ENCODE measurements at regions not wholly inside any gene's neighbourhood (a gene's known extent, or its start where the extent isn't known, plus 50 kb on each side); places are given as distances from the start of the nearest gene placed in this dataset.
A peak's percentile ranks its signal among the peaks of the same experiment; 100 is the strongest.
"Not testable (repeated sequence)": the region's sequence is repeated elsewhere in the genome, so short reads cannot be mapped to it uniquely, and the experiment has no call there.

- Histone ChIP-seq H3K4me1 (ENCODE audit: control insufficient read depth in 3 of 3, insufficient read depth in 2 of 3, low read depth in 1 of 3, low read length in 2 of 3) (no peaks in the 10 kb centered on the region), H3K27ac (ENCODE audit: low read depth in 1 of 3, low read length in 2 of 3) (no peak overlapping the region), H3K9me3 (ENCODE audit: control insufficient read depth in 2 of 2, insufficient read depth in 1 of 2, low read depth in 1 of 2, low read length in 1 of 2) (no peaks in the 10 kb centered on the region), H3K27me3 (ENCODE audit: control insufficient read depth in 3 of 3, insufficient read depth in 3 of 3, low read length in 3 of 3) (no peaks in the 10 kb centered on the region), H3K36me3 (ENCODE audit: control insufficient read depth in 3 of 3, insufficient read depth in 2 of 3, low read depth in 1 of 3, low read length in 3 of 3) (no peaks in the 10 kb centered on the region), H3K4me3 (ENCODE audit: low read depth in 1 of 3, low read length in 3 of 3) (no peak overlapping the region)
- DNase-seq (no peak), FAIRE-seq (no peak)
- 82 to 90% (median 82%) methylated on average over 2 of the region's 2 CpGs for WGBS, 3 donors
These were observed 327.0 kb downstream of the GPD2 start for GRCh38 chr2:156763174-156763573.

GRCh38 chr2:156765043-156765442 lies 328.9 kb downstream of the GPD2 start:
- Histone ChIP-seq H3K36me3 (ENCODE audit: control insufficient read depth in 3 of 3, insufficient read depth in 2 of 3, low read depth in 1 of 3, low read length in 3 of 3) (no peaks in the 10 kb centered on the region), H3K9me3 (ENCODE audit: control insufficient read depth in 2 of 2, insufficient read depth in 1 of 2, low read depth in 1 of 2, low read length in 1 of 2) (no peaks in the 10 kb centered on the region), H3K4me3 (ENCODE audit: low read depth in 1 of 3, low read length in 3 of 3) (no peak overlapping the region), H3K27me3 (ENCODE audit: control insufficient read depth in 3 of 3, insufficient read depth in 3 of 3, low read length in 3 of 3) (no peaks in the 10 kb centered on the region), H3K27ac (ENCODE audit: low read depth in 1 of 3, low read length in 2 of 3) (no peak overlapping the region), H3K4me1 (ENCODE audit: control insufficient read depth in 3 of 3, insufficient read depth in 2 of 3, low read depth in 1 of 3, low read length in 2 of 3) (no peaks in the 10 kb centered on the region)
- FAIRE-seq, result no peak
- 59 to 64% (median 60%) methylated on average over 2 of the region's 2 CpGs for WGBS, 3 donors
- no peak for DNase-seq

- no peaks in the 10 kb centered on the region for H3K27me3 ChIP-seq (ENCODE audit: control insufficient read depth in 3 of 3, insufficient read depth in 3 of 3, low read length in 3 of 3)
- H3K9me3 ChIP-seq (ENCODE audit: control insufficient read depth in 2 of 2, insufficient read depth in 1 of 2, low read depth in 1 of 2, low read length in 1 of 2), result no peaks in the 10 kb centered on the region
- no peak overlapping the region for H3K4me3 ChIP-seq (ENCODE audit: low read depth in 1 of 3, low read length in 3 of 3)
- H3K4me1 ChIP-seq (ENCODE audit: control insufficient read depth in 3 of 3, insufficient read depth in 2 of 3, low read depth in 1 of 3, low read length in 2 of 3), result no peaks in the 10 kb centered on the region
- no peak overlapping the region for H3K27ac ChIP-seq (ENCODE audit: low read depth in 1 of 3, low read length in 2 of 3)
- no peaks in the 10 kb centered on the region for H3K36me3 ChIP-seq (ENCODE audit: control insufficient read depth in 3 of 3, insufficient read depth in 2 of 3, low read depth in 1 of 3, low read length in 3 of 3)
- 75 to 89% (median 80%) methylated on average over 1 of the region's 1 CpG for WGBS, 3 donors
- no peak for FAIRE-seq
- no peak for DNase-seq
These were observed 329.3 kb downstream of the GPD2 start for GRCh38 chr2:156765450-156765849.

GRCh38 chr2:156769802-156770201 lies 333.6 kb downstream of the GPD2 start:
- no peak for FAIRE-seq
- whole genome bisulfite sequencing, 3 donors, result 68 to 80% (median 73%) methylated on average over 1 of the region's 1 CpG

GRCh38 chr2:156778916-156779315 lies 342.7 kb downstream of the GPD2 start:
- no peaks in the 10 kb centered on the region for H3K27me3 ChIP-seq (ENCODE audit: control insufficient read depth in 3 of 3, insufficient read depth in 3 of 3, low read length in 3 of 3)
- 17 to 63% (median 53%) methylated on average over 3 of the region's 3 CpGs for WGBS, 3 donors
- FAIRE-seq, result no peak
- peak overlapping the region in 2 of 3 donors; percentile 20 to 55 for H3K27ac ChIP-seq (ENCODE audit: low read depth in 1 of 3, low read length in 2 of 3)
- H3K4me3 ChIP-seq (ENCODE audit: low read depth in 1 of 3, low read length in 3 of 3), result no peak overlapping the region
- H3K36me3 ChIP-seq (ENCODE audit: control insufficient read depth in 3 of 3, insufficient read depth in 2 of 3, low read depth in 1 of 3, low read length in 3 of 3), result no peaks in the 10 kb centered on the region
- H3K4me1 ChIP-seq (ENCODE audit: control insufficient read depth in 3 of 3, insufficient read depth in 2 of 3, low read depth in 1 of 3, low read length in 2 of 3), result peaks cover 0 to 20% (median 0%) of the 10 kb centered on the region in 3 donors
- peak; percentile 37 to 39 for DNase-seq
- H3K9me3 ChIP-seq (ENCODE audit: control insufficient read depth in 2 of 2, insufficient read depth in 1 of 2, low read depth in 1 of 2, low read length in 1 of 2), result no peaks in the 10 kb centered on the region

More at GRCh38 chr2:156769802-156770201, 333.6 kb downstream of the GPD2 start:
- no peak overlapping the region for H3K4me3 ChIP-seq (ENCODE audit: low read depth in 1 of 3, low read length in 3 of 3)
- H3K27ac ChIP-seq (ENCODE audit: low read depth in 1 of 3, low read length in 2 of 3), result no peak overlapping the region
- no peaks in the 10 kb centered on the region for H3K36me3 ChIP-seq (ENCODE audit: control insufficient read depth in 3 of 3, insufficient read depth in 2 of 3, low read depth in 1 of 3, low read length in 3 of 3)
- DNase-seq, result no peak
- H3K9me3 ChIP-seq (ENCODE audit: control insufficient read depth in 2 of 2, insufficient read depth in 1 of 2, low read depth in 1 of 2, low read length in 1 of 2), result no peaks in the 10 kb centered on the region
- H3K4me1 ChIP-seq (ENCODE audit: control insufficient read depth in 3 of 3, insufficient read depth in 2 of 3, low read depth in 1 of 3, low read length in 2 of 3), result no peaks in the 10 kb centered on the region
- H3K27me3 ChIP-seq (ENCODE audit: control insufficient read depth in 3 of 3, insufficient read depth in 3 of 3, low read length in 3 of 3), result no peaks in the 10 kb centered on the region

- Histone ChIP-seq H3K4me1 (ENCODE audit: control insufficient read depth in 3 of 3, insufficient read depth in 2 of 3, low read depth in 1 of 3, low read length in 2 of 3) (peaks cover 0 to 20% (median 0%) of the 10 kb centered on the region in 3 donors), H3K27me3 (ENCODE audit: control insufficient read depth in 3 of 3, insufficient read depth in 3 of 3, low read length in 3 of 3) (no peaks in the 10 kb centered on the region), H3K27ac (ENCODE audit: low read depth in 1 of 3, low read length in 2 of 3) (peak overlapping the region in 2 of 3 donors; percentile 32 to 67), H3K4me3 (ENCODE audit: low read depth in 1 of 3, low read length in 3 of 3) (no peak overlapping the region), H3K36me3 (ENCODE audit: control insufficient read depth in 3 of 3, insufficient read depth in 2 of 3, low read depth in 1 of 3, low read length in 3 of 3) (no peaks in the 10 kb centered on the region), H3K9me3 (ENCODE audit: control insufficient read depth in 2 of 2, insufficient read depth in 1 of 2, low read depth in 1 of 2, low read length in 1 of 2) (no peaks in the 10 kb centered on the region)
- FAIRE-seq (no peak), DNase-seq (peak; percentile 94 to 96)
- WGBS, 3 donors, result 22 to 73% (median 49%) methylated on average over 2 of the region's 2 CpGs
These were observed 343.4 kb downstream of the GPD2 start for GRCh38 chr2:156779416-156780120.

GRCh38 chr2:156781677-156782076 lies 345.5 kb downstream of the GPD2 start:
- FAIRE-seq; H3K4me3 ChIP-seq (ENCODE audit: low read depth in 1 of 3, low read length in 3 of 3); H3K27me3 ChIP-seq (ENCODE audit: control insufficient read depth in 3 of 3, insufficient read depth in 3 of 3, low read length in 3 of 3); H3K27ac ChIP-seq (ENCODE audit: low read depth in 1 of 3, low read length in 2 of 3); H3K36me3 ChIP-seq (ENCODE audit: control insufficient read depth in 3 of 3, insufficient read depth in 2 of 3, low read depth in 1 of 3, low read length in 3 of 3); H3K9me3 ChIP-seq (ENCODE audit: control insufficient read depth in 2 of 2, insufficient read depth in 1 of 2, low read depth in 1 of 2, low read length in 1 of 2); DNase-seq: not testable (repeated sequence)
- WGBS, 3 donors, result 43 to 50% (median 44%) methylated on average over 2 of the region's 2 CpGs
- H3K4me1 ChIP-seq (ENCODE audit: control insufficient read depth in 3 of 3, insufficient read depth in 2 of 3, low read depth in 1 of 3, low read length in 2 of 3), result peaks cover 0 to 20% (median 0%) of the 10 kb centered on the region in 3 donors

GRCh38 chr2:156784020-156784701 lies 348.0 kb downstream of the GPD2 start:
- no peaks in the 10 kb centered on the region for H3K9me3 ChIP-seq (ENCODE audit: control insufficient read depth in 2 of 2, insufficient read depth in 1 of 2, low read depth in 1 of 2, low read length in 1 of 2)
- no peaks in the 10 kb centered on the region for H3K27me3 ChIP-seq (ENCODE audit: control insufficient read depth in 3 of 3, insufficient read depth in 3 of 3, low read length in 3 of 3)
- H3K4me3 ChIP-seq (ENCODE audit: low read depth in 1 of 3, low read length in 3 of 3), result no peak overlapping the region
- no peaks in the 10 kb centered on the region for H3K36me3 ChIP-seq (ENCODE audit: control insufficient read depth in 3 of 3, insufficient read depth in 2 of 3, low read depth in 1 of 3, low read length in 3 of 3)
- 16 to 35% (median 22%) methylated on average over 6 of the region's 6 CpGs for WGBS, 3 donors
- no peak overlapping the region for H3K27ac ChIP-seq (ENCODE audit: low read depth in 1 of 3, low read length in 2 of 3)
- DNase-seq, result peak in 1 of 2 donors; percentile 16
- H3K4me1 ChIP-seq (ENCODE audit: control insufficient read depth in 3 of 3, insufficient read depth in 2 of 3, low read depth in 1 of 3, low read length in 2 of 3), result peaks cover 0 to 8% (median 0%) of the 10 kb centered on the region in 3 donors
- no peak for FAIRE-seq

Data from small intestine (tissue), 7 donors.